SK-N-MC (cell line): ENCODE measurements at regions not wholly inside any gene's neighbourhood (a gene's known extent, or its start where the extent isn't known, plus 50 kb on each side); places are given as distances from the start of the nearest gene placed in this dataset.

ENCODE experiments used
- DNase-seq: peaks from one replicate; pipeline ENCODE4 v3.0.0-alpha.2; 2011; ENCODE audit warnings: low read depth, low spot score
- H3K27ac ChIP-seq: fragments of 200-600 bp; sonication (generic); 2 replicates; pipeline ENCODE4 v1.5.1; 2016; ENCODE audit warnings: mixed run types
- H3K36me3 ChIP-seq: fragments of 200-600 bp; sonication (generic); 2 replicates; pipeline ENCODE4 v1.6.1; 2017; ENCODE audit warnings: antibody characterized with exemption, low read length, mixed read lengths; ENCODE audit not compliant: insufficient read depth
- H3K4me3 ChIP-seq: fragments of 200-600 bp; sonication (generic); 2 replicates; pipeline ENCODE4 v1.5.1; 2016
- H3K9ac ChIP-seq: fragments of 200-600 bp; sonication (generic); 2 replicates; pipeline ENCODE4 v1.8.0; 2017; ENCODE audit warnings: mixed run types, mixed read lengths; ENCODE audit not compliant: insufficient read length
- H3K9me3 ChIP-seq: fragments of 200-600 bp; sonication (generic); 2 replicates; pipeline ENCODE4 v1.6.1; 2017; ENCODE audit warnings: low read depth, mild to moderate bottlenecking, antibody characterized with exemption, low read length, moderate library complexity, mixed read lengths
- EZH2 ChIP-seq: fragments of 200-600 bp; sonication (generic); IDR thresholded peaks from one replicate; pipeline ENCODE4 v1.6.1; 2017; ENCODE audit warnings: antibody characterized with exemption
- FOXP2 ChIP-seq: optimal IDR thresholded peaks from 2 replicates; pipeline ENCODE3; 2011; ENCODE audit warnings: mild to moderate bottlenecking, moderate library complexity; ENCODE audit not compliant: insufficient read depth; ENCODE audit errors: extremely low read length, control extremely low read depth
- POLR2AphosphoS5 ChIP-seq: IDR thresholded peaks from 2 replicates; pipeline ENCODE4 v1.6.1; 2012; ENCODE audit warnings: mild to moderate bottlenecking, low read depth, low read length, borderline replicate concordance

GRCh38 chr12:113766131-113766878 lies 199.8 kb downstream of the RBM19 start:
- Histone ChIP-seq H3K4me3 (no peak overlapping the region), H3K9ac (no peak overlapping the region), H3K9me3 (no peaks in the 10 kb centered on the region), H3K36me3 (no peaks in the 10 kb centered on the region), H3K27ac (no peak overlapping the region)
- no peak for DNase-seq
- no peak for TF ChIP-seq FOXP2
- no peak for TF ChIP-seq POLR2AphosphoS5
- TF ChIP-seq EZH2, result no peak

GRCh38 chr12:113764661-113765060 lies 201.5 kb downstream of the RBM19 start:
- no peak for DNase-seq
- TF ChIP-seq POLR2AphosphoS5 (no peak), FOXP2 (no peak), EZH2 (no peak)
- Histone ChIP-seq H3K27ac (no peak overlapping the region), H3K9ac (no peak overlapping the region), H3K4me3 (no peak overlapping the region), H3K36me3 (no peaks in the 10 kb centered on the region), H3K9me3 (no peaks in the 10 kb centered on the region)

- DNase-seq, result no peak
- no peak overlapping the region for H3K4me3 ChIP-seq
- H3K27ac ChIP-seq, result no peak overlapping the region
- no peak for TF ChIP-seq FOXP2
- TF ChIP-seq POLR2AphosphoS5, result no peak
- TF ChIP-seq EZH2, result no peak
- H3K36me3 ChIP-seq, result no peaks in the 10 kb centered on the region
- H3K9ac ChIP-seq, result no peak overlapping the region
- no peaks in the 10 kb centered on the region for H3K9me3 ChIP-seq
These were observed 203.0 kb downstream of the RBM19 start for GRCh38 chr12:113762882-113763816.

GRCh38 chr12:113762155-113762881 lies 203.8 kb downstream of the RBM19 start:
- Histone ChIP-seq H3K4me3 (no peak overlapping the region), H3K27ac (no peak overlapping the region), H3K36me3 (no peaks in the 10 kb centered on the region), H3K9ac (no peak overlapping the region), H3K9me3 (no peaks in the 10 kb centered on the region)
- no peak for TF ChIP-seq EZH2
- no peak for TF ChIP-seq FOXP2
- no peak for TF ChIP-seq POLR2AphosphoS5
- DNase-seq, result no peak

- H3K4me3 ChIP-seq, result no peak overlapping the region
- no peak overlapping the region for H3K9ac ChIP-seq
- H3K9me3 ChIP-seq, result no peaks in the 10 kb centered on the region
- H3K36me3 ChIP-seq, result no peaks in the 10 kb centered on the region
- no peak for TF ChIP-seq EZH2
- TF ChIP-seq FOXP2, result no peak
- no peak for TF ChIP-seq POLR2AphosphoS5
- H3K27ac ChIP-seq, result no peak overlapping the region
- no peak for DNase-seq
These were observed 207.0 kb downstream of the RBM19 start for GRCh38 chr12:113759135-113759534.

- H3K36me3 ChIP-seq, result no peaks in the 10 kb centered on the region
- H3K27ac ChIP-seq, result no peak overlapping the region
- no peaks in the 10 kb centered on the region for H3K9me3 ChIP-seq
- no peak overlapping the region for H3K4me3 ChIP-seq
- TF ChIP-seq EZH2 (no peak), POLR2AphosphoS5 (no peak), FOXP2 (no peak)
- H3K9ac ChIP-seq, result no peak overlapping the region
- no peak for DNase-seq
These were observed 207.8 kb downstream of the RBM19 start for GRCh38 chr12:113758165-113758924.

GRCh38 chr12:113757221-113758002 lies 208.7 kb downstream of the RBM19 start:
- no peak overlapping the region for H3K27ac ChIP-seq
- H3K4me3 ChIP-seq, result no peak overlapping the region
- no peaks in the 10 kb centered on the region for H3K36me3 ChIP-seq
- no peaks in the 10 kb centered on the region for H3K9me3 ChIP-seq
- TF ChIP-seq POLR2AphosphoS5, result no peak
- TF ChIP-seq EZH2, result no peak
- TF ChIP-seq FOXP2, result no peak
- no peak for DNase-seq
- H3K9ac ChIP-seq, result no peak overlapping the region
